IPS-NIHi7 (cell line): ENCODE measurements at regions not wholly inside any gene's neighbourhood (a gene's known extent, or its start where the extent isn't known, plus 50 kb on each side); places are given as distances from the start of the nearest gene placed in this dataset.

Experiments
- DNase-seq: peaks from one replicate; pipeline ENCODE4 v3.0.0; 2012; ENCODE audit warnings: mixed read lengths; ENCODE audit errors: extremely low spot score

DNA sequence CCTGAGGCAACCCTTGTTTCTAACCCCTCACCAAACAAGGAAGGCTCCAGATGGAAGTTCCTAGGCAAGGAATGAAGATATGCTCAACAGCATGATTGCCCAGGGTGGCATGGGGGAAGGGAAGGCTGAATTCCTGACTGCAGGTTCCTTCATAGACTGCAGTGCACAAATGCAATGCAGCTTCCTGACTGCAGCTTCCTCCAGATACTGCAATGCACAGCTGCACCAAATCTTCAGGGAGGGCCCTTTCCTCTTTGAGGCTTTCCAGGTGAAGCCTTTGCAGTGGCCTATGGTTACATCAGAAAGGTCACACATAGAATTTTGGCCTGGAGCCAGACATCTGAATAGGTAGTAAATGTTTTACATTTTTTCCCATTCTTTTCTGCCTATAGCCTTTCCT lies 58.8 kb upstream of the DYNAP start:
- DNase-seq: peak; percentile 19

DNA sequence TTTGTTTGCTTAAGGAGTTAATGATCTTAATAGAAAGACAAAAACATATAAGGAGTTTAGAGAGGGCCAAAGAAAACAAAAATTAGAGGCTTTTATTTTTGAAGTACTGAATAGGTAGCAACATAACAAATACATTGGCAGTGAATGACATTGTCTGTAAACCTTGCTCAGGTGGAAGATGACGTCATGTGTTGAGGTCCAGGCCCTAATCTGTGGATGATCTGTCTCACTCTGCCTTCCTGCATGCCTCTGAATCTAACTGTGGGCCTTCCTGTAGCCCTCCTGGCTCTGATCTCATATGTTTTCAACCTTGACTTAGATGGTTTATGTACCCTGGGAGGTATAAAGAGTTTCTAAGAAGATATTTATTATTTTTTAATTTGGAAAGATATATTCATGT lies 58.1 kb upstream of the DYNAP start:
- no peak for DNase-seq
